Erythroblast (primary cell): ENCODE measurements at regions not wholly inside any gene's neighbourhood (a gene's known extent, or its start where the extent isn't known, plus 50 kb on each side); places are given as distances from the start of the nearest gene placed in this dataset.

Source experiments
- DNase-seq, 2 experiments: peaks; one replicate each; lab custom pipeline; 2025; lab: John Stamatoyannopoulos, UW
- GATA1 ChIP-seq: IDR thresholded peaks from 2 replicates; pipeline ENCODE4 v1.6.1; 2011; ENCODE audit warnings: low read depth, mild to moderate bottlenecking, control low read depth, low read length, moderate library complexity
- POLR2A ChIP-seq: IDR thresholded peaks from 2 replicates; pipeline ENCODE4 v1.6.1; 2011; ENCODE audit warnings: mild to moderate bottlenecking, low read length

GRCh38 chr12:90036637-90037036 lies 328.0 kb upstream of the ATP2B1 start:
- no peak for DNase-seq
- TF ChIP-seq GATA1, result no peak
- no peak for TF ChIP-seq POLR2A

- TF ChIP-seq GATA1 (no peak), POLR2A (no peak)
- no peak for DNase-seq
These were observed 322.1 kb upstream of the ATP2B1 start for GRCh38 chr12:90030726-90031125.

GRCh38 chr12:90029317-90029716 lies 320.7 kb upstream of the ATP2B1 start:
- DNase-seq, result peak in 1 of 2 experiments; percentile 3
- TF ChIP-seq GATA1, result no peak
- TF ChIP-seq POLR2A, result no peak

GRCh38 chr12:90028635-90029051 lies 320.0 kb upstream of the ATP2B1 start:
- no peak for TF ChIP-seq POLR2A
- TF ChIP-seq GATA1, result no peak
- DNase-seq, result no peak

- no peak for DNase-seq
- TF ChIP-seq POLR2A (no peak), GATA1 (no peak)
These were observed 319.4 kb upstream of the ATP2B1 start for GRCh38 chr12:90027889-90028634.

- TF ChIP-seq POLR2A (no peak), GATA1 (no peak)
- DNase-seq, result no peak
These were observed 318.4 kb upstream of the ATP2B1 start for GRCh38 chr12:90027041-90027440.

GRCh38 chr12:90026516-90026915 lies 317.9 kb upstream of the ATP2B1 start:
- TF ChIP-seq GATA1 (no peak), POLR2A (no peak)
- no peak for DNase-seq

GRCh38 chr12:90024262-90024661 lies 315.6 kb upstream of the ATP2B1 start:
- DNase-seq, result no peak
- TF ChIP-seq POLR2A (no peak), GATA1 (no peak)

GRCh38 chr12:90023207-90023900 lies 314.7 kb upstream of the ATP2B1 start:
- no peak for DNase-seq
- TF ChIP-seq GATA1 (no peak), POLR2A (no peak)

GRCh38 chr12:90021795-90022440 lies 313.3 kb upstream of the ATP2B1 start:
- no peak for DNase-seq
- TF ChIP-seq GATA1 (no peak), POLR2A (no peak)

- no peak for DNase-seq
- TF ChIP-seq POLR2A, result no peak
These were observed 312.2 kb upstream of the ATP2B1 start for GRCh38 chr12:90020881-90021280.

GRCh38 chr12:90020436-90020835 lies 311.8 kb upstream of the ATP2B1 start:
- TF ChIP-seq GATA1 (no peak), POLR2A (no peak)
- DNase-seq, result no peak

- TF ChIP-seq GATA1 (no peak), POLR2A (no peak)
- DNase-seq, result no peak
These were observed 311.4 kb upstream of the ATP2B1 start for GRCh38 chr12:90020014-90020413.

- TF ChIP-seq POLR2A (no peak), GATA1 (no peak)
- no peak for DNase-seq
These were observed 308.7 kb upstream of the ATP2B1 start for GRCh38 chr12:90017316-90017715.
